PC-9 (cell line): ENCODE measurements at regions not wholly inside any gene's neighbourhood (a gene's known extent, or its start where the extent isn't known, plus 50 kb on each side); places are given as distances from the start of the nearest gene placed in this dataset.

Experiments used
- BruUV-seq: library from RNA; stranded (reverse); fragments of 400-500 nt; replicated peaks from 2 replicates; lab custom pipeline; 2021; lab: Mats Ljungman, UMichigan
- CTCF ChIA-PET: fragments of 300-600 bp; sonication (Branson Sonifier 250); formaldehyde crosslinking; loops from one replicate; lab custom pipeline; 2022; ENCODE audit warnings: antibody characterized with exemption; lab: Charles Lee
- POLR2A ChIA-PET: fragments of 300-600 bp; sonication (Branson Sonifier 250); formaldehyde crosslinking; loops from one replicate; lab custom pipeline; 2022; ENCODE audit warnings: antibody characterized with exemption; ENCODE audit not compliant: unreplicated experiment; lab: Charles Lee
- DNase-seq, 2 experiments: peaks; one replicate each; pipeline versions ENCODE4 v3.0.0 to v3.0.0-alpha.2; 2015 to 2022; ENCODE audit warnings: mixed read lengths in 1 of 2
- H2AFZ ChIP-seq: fragments of 200-600 bp; sonication (generic); 2 replicates; pipeline ENCODE4 v1.8.1; 2017; ENCODE audit warnings: antibody characterized with exemption
- H3F3A ChIP-seq: fragments of 200-600 bp; sonication (generic); 2 replicates; pipeline ENCODE4 v1.8.1; 2017; ENCODE audit warnings: antibody characterized with exemption, mild to moderate bottlenecking, low read depth; ENCODE audit not compliant: insufficient read depth
- H3K27ac ChIP-seq: fragments of 200-600 bp; sonication (generic); 2 replicates; pipeline ENCODE4 v1.6.1; 2016; ENCODE audit warnings: mixed run types
- H3K27me3 ChIP-seq: fragments of 200-600 bp; sonication (generic); 2 replicates; pipeline ENCODE4 v1.6.1; 2016; ENCODE audit warnings: low read depth, mixed run types; ENCODE audit not compliant: insufficient read depth
- H3K36me3 ChIP-seq: fragments of 200-600 bp; sonication (generic); 2 replicates; pipeline ENCODE4 v1.6.1; 2016; ENCODE audit warnings: low read depth, mixed run types
- H3K4me1 ChIP-seq: fragments of 200-600 bp; sonication (generic); replicated peaks from 2 replicates; pipeline ENCODE4 v1.6.1; 2016; ENCODE audit warnings: mixed run types; ENCODE audit not compliant: insufficient read depth
- H3K4me2 ChIP-seq: fragments of 200-600 bp; sonication (generic); 2 replicates; pipeline ENCODE4 v1.6.1; 2017; ENCODE audit warnings: mixed run types
- H3K4me3 ChIP-seq: fragments of 200-600 bp; sonication (generic); 2 replicates; pipeline ENCODE4 v1.6.1; 2016; ENCODE audit warnings: mixed run types
- H3K79me2 ChIP-seq: fragments of 200-600 bp; sonication (generic); 2 replicates; pipeline ENCODE4 v1.6.1; 2017; ENCODE audit warnings: low read depth, mixed run types
- H3K9me2 ChIP-seq: fragments of 200-600 bp; sonication (generic); 2 replicates; pipeline ENCODE4 v1.8.1; 2017; ENCODE audit warnings: mild to moderate bottlenecking; ENCODE audit not compliant: insufficient read depth
- H3K9me3 ChIP-seq: fragments of 200-600 bp; sonication (generic); 2 replicates; pipeline ENCODE4 v1.8.1; 2016; ENCODE audit warnings: low read depth; ENCODE audit not compliant: insufficient read depth
- H4K20me1 ChIP-seq: fragments of 200-600 bp; sonication (generic); 2 replicates; pipeline ENCODE4 v1.8.1; 2017; ENCODE audit not compliant: insufficient read depth
- EZH2 ChIP-seq: fragments of 200-600 bp; sonication (generic); IDR thresholded peaks from 2 replicates; pipeline ENCODE4 v1.8.0; 2017; ENCODE audit warnings: antibody characterized with exemption, low read depth
- intact Hi-C: fragments of 100-400 bp; cut with micrococcal nuclease; formaldehyde crosslinking; loops from one replicate; pipeline ENCODE4 v1.10.0; 2022; ENCODE audit not compliant: unreplicated experiment
- TF ChIP-seq, protein P1 (sequence below): fragments of 200-600 bp; sonication (generic); conservative IDR thresholded peaks from 2 replicates; pipeline ENCODE4 v1.6.1; 2017; ENCODE audit warnings: mixed run types, antibody characterized with exemption, mild to moderate bottlenecking, moderate library complexity

DNA sequence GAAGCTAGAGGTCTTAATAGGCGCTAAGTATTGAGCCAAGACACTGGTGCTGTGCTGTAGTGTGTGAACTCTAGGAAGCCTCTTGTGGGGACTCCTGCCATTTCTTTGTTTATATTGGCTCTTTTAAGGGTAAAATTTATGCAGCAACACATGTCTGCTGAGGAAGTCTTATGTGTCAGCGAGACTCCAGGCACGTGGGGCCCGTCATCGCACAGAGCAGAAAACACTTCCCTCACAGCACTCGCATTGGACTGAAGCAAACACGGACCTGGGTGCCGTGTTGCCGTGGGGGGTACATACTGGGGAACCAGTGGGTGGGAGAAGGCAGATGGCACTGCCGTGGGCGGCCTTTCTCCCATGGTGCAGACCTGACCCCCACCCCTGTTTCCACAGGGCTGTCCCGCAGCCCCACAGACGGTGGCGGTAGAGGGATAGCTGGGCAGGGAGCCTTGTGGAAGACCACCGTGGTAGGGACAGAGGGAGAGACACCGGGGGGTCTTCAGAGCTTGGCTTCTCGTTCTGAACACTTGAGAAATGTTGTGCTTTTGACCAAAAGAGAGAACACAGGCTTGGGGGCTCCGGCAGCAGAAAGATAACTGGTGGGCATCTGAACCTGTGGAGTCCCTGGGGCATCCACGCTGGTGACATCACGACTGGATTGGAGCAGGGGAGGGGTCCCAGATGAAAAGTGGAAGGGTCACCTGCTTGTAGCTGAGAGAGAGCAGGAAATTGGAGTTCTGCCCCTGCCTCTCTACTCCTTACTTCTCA, 284.7 kb upstream of the SHH start:
- no peak overlapping the region for H2AFZ ChIP-seq
- H3K9me2 ChIP-seq: no peaks in the 10 kb centered on the region
- ChIA-PET POLR2A (no interaction called here), CTCF (no interaction called here)
- H3K4me3 ChIP-seq: no peak overlapping the region
- H3K79me2 ChIP-seq: no peaks in the 10 kb centered on the region
- intact Hi-C loops: no loop called here
- no peak overlapping the region for H3K27ac ChIP-seq
- TF ChIP-seq, protein P1, sequence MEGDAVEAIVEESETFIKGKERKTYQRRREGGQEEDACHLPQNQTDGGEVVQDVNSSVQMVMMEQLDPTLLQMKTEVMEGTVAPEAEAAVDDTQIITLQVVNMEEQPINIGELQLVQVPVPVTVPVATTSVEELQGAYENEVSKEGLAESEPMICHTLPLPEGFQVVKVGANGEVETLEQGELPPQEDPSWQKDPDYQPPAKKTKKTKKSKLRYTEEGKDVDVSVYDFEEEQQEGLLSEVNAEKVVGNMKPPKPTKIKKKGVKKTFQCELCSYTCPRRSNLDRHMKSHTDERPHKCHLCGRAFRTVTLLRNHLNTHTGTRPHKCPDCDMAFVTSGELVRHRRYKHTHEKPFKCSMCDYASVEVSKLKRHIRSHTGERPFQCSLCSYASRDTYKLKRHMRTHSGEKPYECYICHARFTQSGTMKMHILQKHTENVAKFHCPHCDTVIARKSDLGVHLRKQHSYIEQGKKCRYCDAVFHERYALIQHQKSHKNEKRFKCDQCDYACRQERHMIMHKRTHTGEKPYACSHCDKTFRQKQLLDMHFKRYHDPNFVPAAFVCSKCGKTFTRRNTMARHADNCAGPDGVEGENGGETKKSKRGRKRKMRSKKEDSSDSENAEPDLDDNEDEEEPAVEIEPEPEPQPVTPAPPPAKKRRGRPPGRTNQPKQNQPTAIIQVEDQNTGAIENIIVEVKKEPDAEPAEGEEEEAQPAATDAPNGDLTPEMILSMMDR: no peak
- no peak for TF ChIP-seq EZH2
- no peaks in the 10 kb centered on the region for H3K9me3 ChIP-seq
- H3K4me2 ChIP-seq: no peak overlapping the region
- peaks cover 7% of the 10 kb centered on the region; the same call in 1 of the 2 replicates for H3F3A ChIP-seq
- no peaks in the 10 kb centered on the region for H4K20me1 ChIP-seq
- no peak for DNase-seq
- peaks cover 11% of the 10 kb centered on the region; the same call in 1 of the 2 replicates for H3K4me1 ChIP-seq
- BruUV-seq: no TSS peak
- H3K36me3 ChIP-seq: no peaks in the 10 kb centered on the region
- H3K27me3 ChIP-seq: peaks cover 5% of the 10 kb centered on the region; the same call in 1 of the 2 replicates

GRCh38 chr7:156095908-156096539, 283.8 kb upstream of the SHH start:
- ChIA-PET POLR2A (no interaction called here), CTCF (no interaction called here)
- no peak overlapping the region for H3K4me2 ChIP-seq
- no peaks in the 10 kb centered on the region for H3K36me3 ChIP-seq
- H3K4me1 ChIP-seq: peaks cover 11% of the 10 kb centered on the region; the same call in 1 of the 2 replicates
- H3K4me3 ChIP-seq: no peak overlapping the region
- H3F3A ChIP-seq: no peaks in the 10 kb centered on the region
- H3K27ac ChIP-seq: no peak overlapping the region
- no peaks in the 10 kb centered on the region for H4K20me1 ChIP-seq
- DNase-seq: no peak
- peaks cover 10% of the 10 kb centered on the region for H3K27me3 ChIP-seq
- H3K9me3 ChIP-seq: no peaks in the 10 kb centered on the region
- H2AFZ ChIP-seq: no peak overlapping the region
- BruUV-seq: no TSS peak
- H3K9me2 ChIP-seq: no peaks in the 10 kb centered on the region
- intact Hi-C loops: no loop called here
- H3K79me2 ChIP-seq: no peaks in the 10 kb centered on the region
- no peak for TF ChIP-seq EZH2
- TF ChIP-seq, protein P1: no peak

DNA sequence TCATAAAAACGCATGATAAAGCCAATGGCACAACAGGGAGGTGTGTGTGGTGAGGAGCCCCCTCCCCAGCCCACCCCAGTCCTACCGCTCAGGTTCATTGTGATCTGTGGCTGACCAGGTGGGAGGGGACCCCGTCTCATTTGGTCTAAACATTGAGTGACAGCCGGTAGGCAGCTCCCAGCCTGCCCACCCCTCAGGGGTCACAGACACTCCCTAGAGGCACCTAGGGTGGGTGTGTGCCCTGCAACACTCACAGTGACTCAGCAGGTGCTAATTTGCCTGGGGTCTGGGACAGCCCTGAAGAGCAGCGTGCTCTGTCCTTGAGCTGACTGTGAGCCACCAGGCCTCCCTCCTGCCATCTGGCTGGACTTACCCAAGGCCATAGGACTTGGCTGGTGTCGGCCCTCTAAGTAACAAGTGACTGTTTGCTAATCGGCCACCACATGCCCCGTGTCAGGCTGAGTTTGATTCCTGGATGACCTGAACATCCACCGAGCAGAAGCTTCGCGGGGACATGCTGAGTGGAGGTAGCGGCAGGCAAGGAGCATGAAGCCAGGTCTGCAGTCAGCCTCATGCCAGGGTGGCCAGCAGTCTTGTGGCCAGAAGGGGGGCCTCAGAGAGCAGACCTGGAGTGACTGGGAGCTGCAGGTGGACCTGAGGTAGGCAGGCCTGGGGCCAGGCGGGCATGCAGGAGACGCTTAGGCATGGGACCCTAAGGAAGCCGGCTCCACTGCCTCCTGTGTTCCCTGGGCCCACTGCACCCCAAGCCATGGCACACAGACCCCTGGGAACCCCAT, 282.3 kb upstream of the SHH start:
- Histone ChIP-seq H3K36me3 (no peaks in the 10 kb centered on the region), H3K27me3 (peaks cover 25% of the 10 kb centered on the region), H3K79me2 (no peaks in the 10 kb centered on the region), H2AFZ (no peak overlapping the region), H3K9me3 (no peaks in the 10 kb centered on the region), H3F3A (no peaks in the 10 kb centered on the region), H3K4me1 (peaks cover 11% of the 10 kb centered on the region; the same call in 1 of the 2 replicates), H3K9me2 (no peaks in the 10 kb centered on the region), H3K4me3 (no peak overlapping the region), H4K20me1 (no peaks in the 10 kb centered on the region), H3K27ac (no peak overlapping the region), H3K4me2 (no peak overlapping the region)
- ChIA-PET POLR2A (no interaction called here), CTCF (no interaction called here)
- no peak for DNase-seq
- no peak for TF ChIP-seq EZH2
- TF ChIP-seq, protein P1: no peak
- intact Hi-C loops: no loop called here
- no TSS peak for BruUV-seq
